ENCODE measurements at regions not wholly inside any gene's neighbourhood (a gene's known extent, or its start where the extent isn't known, plus 50 kb on each side); places are given as distances from the start of the nearest gene placed in this dataset.

DNA sequence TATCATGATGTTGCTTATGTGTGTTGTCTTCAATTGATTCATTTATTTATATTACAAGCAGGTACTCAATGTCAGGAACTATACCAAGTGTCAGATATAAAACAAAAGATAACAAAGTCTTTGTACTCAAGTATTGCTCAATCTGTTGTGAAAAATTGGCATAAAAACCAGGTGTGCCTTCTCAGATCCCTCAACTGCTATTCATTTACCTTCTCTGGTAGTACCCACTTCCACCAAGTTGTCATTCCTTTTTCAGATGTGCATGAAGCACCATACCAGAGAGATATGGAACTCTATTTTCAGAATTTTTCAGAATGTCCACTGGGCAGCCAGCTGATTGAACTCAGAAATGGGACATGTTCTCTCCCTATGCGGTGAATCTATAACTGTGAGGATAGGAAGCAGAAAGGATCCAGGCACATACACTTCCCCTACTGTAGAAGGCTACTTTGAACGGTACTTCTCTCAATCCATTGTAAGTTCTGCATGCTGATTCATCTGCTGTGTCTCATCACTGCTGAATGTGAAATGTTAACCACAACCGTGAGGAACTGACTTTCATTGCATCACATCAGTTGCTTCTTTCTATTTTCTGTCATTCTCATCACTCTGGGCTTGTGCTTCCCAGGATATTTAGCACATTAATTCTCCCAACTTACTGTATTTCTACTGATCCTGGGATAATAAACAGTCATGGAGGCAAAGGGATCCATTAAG lies 1621.3 kb downstream of the SUCLG1 start:
- 97% methylated on average over 3 of the region's 3 CpGs for WGBS (ENCODE audit: insufficient coverage)

DNA sequence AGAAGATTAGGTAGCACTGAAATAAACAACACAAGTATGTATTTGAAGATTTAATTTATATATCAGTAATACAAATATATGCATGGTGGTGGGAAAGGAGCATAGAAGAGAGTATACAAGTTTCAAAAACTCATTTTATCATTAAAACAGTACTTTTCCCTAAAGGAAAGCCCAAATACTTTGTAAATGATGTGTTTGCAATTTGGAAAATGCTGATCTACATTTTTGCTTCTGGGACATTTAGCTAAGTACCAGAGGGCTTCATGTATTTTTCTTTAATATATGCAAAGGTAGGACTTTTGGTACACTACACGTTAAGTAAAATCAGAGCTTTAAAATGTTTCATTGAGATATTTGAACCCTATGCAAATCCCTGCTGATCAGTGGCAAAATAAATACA lies 1624.2 kb downstream of the SUCLG1 start:
- Histone ChIP-seq H3K9me3 (ENCODE audit: control insufficient read depth, insufficient read depth, low read length) (no peaks in the 10 kb centered on the region), H3K4me1 (ENCODE audit: control insufficient read depth, insufficient read depth, low read length) (no peaks in the 10 kb centered on the region), H3K4me3 (ENCODE audit: low read depth, low read length) (no peak overlapping the region), H3K27ac (ENCODE audit: low read depth, low read length) (no peak overlapping the region), H3K27me3 (ENCODE audit: control insufficient read depth, insufficient read depth, low read length) (no peaks in the 10 kb centered on the region), H3K36me3 (ENCODE audit: control insufficient read depth, insufficient read depth, low read length) (no peaks in the 10 kb centered on the region)
- no peak for DNase-seq (ENCODE audit: low read depth in 4 of 6, low spot score in 6 of 6)
- no CpG with 5 or more reads among the region's 1 CpG for WGBS (ENCODE audit: insufficient coverage)

More for the DNA sequence above, 1621.3 kb downstream of the SUCLG1 start:
- Histone ChIP-seq H3K4me3 (ENCODE audit: low read depth, low read length) (no peak overlapping the region), H3K4me1 (ENCODE audit: control insufficient read depth, insufficient read depth, low read length) (no peaks in the 10 kb centered on the region), H3K27ac (ENCODE audit: low read depth, low read length) (no peak overlapping the region), H3K36me3 (ENCODE audit: control insufficient read depth, insufficient read depth, low read length) (no peaks in the 10 kb centered on the region), H3K9me3 (ENCODE audit: control insufficient read depth, insufficient read depth, low read length) (no peaks in the 10 kb centered on the region), H3K27me3 (ENCODE audit: control insufficient read depth, insufficient read depth, low read length) (no peaks in the 10 kb centered on the region)
- no peak for DNase-seq (ENCODE audit: low read depth in 4 of 6, low spot score in 6 of 6)

GRCh38 chr2:82827426-82827825 lies 1631.7 kb downstream of the SUCLG1 start:
- Histone ChIP-seq H3K4me3 (ENCODE audit: low read depth, low read length) (no peak overlapping the region), H3K4me1 (ENCODE audit: control insufficient read depth, insufficient read depth, low read length) (no peaks in the 10 kb centered on the region), H3K9me3 (ENCODE audit: control insufficient read depth, insufficient read depth, low read length) (no peaks in the 10 kb centered on the region), H3K27ac (ENCODE audit: low read depth, low read length) (no peak overlapping the region), H3K27me3 (ENCODE audit: control insufficient read depth, insufficient read depth, low read length) (no peaks in the 10 kb centered on the region), H3K36me3 (ENCODE audit: control insufficient read depth, insufficient read depth, low read length) (no peaks in the 10 kb centered on the region)
- WGBS (ENCODE audit: insufficient coverage) = no CpG with 5 or more reads among the region's 2 CpGs
- DNase-seq (ENCODE audit: low read depth in 4 of 6, low spot score in 6 of 6) = no peak

DNA sequence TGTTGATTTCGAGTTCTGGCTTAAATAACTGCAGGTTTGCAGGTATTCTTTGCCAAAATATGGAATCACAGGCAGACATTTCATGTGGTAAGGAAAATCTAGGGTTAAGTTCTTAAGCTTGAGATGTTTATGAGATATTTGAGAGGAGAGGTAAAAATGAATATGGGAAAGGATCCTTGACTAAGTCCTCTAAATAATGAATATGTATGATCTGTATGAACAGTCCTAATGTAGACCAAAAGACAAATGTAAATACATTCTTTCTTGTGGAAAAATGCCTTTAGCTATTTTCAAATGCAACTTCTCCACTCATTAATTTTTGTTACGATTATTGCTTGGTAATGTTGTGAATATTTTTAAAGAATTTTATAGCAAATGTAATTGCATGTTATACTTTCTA lies 1632.6 kb downstream of the SUCLG1 start:
- no peak overlapping the region for H3K27ac ChIP-seq (ENCODE audit: low read depth, low read length)
- H3K4me3 ChIP-seq (ENCODE audit: low read depth, low read length) = no peak overlapping the region
- H3K27me3 ChIP-seq (ENCODE audit: control insufficient read depth, insufficient read depth, low read length) = no peaks in the 10 kb centered on the region
- H3K9me3 ChIP-seq (ENCODE audit: control insufficient read depth, insufficient read depth, low read length) = no peaks in the 10 kb centered on the region
- WGBS (ENCODE audit: insufficient coverage) = 80% methylated on average over 1 of the region's 2 CpGs
- no peaks in the 10 kb centered on the region for H3K4me1 ChIP-seq (ENCODE audit: control insufficient read depth, insufficient read depth, low read length)
- no peak for DNase-seq (ENCODE audit: low read depth in 4 of 6, low spot score in 6 of 6)
- no peaks in the 10 kb centered on the region for H3K36me3 ChIP-seq (ENCODE audit: control insufficient read depth, insufficient read depth, low read length)

- Histone ChIP-seq H3K36me3 (ENCODE audit: control insufficient read depth, insufficient read depth, low read length) (no peaks in the 10 kb centered on the region), H3K4me3 (ENCODE audit: low read depth, low read length) (no peak overlapping the region), H3K27ac (ENCODE audit: low read depth, low read length) (no peak overlapping the region), H3K27me3 (ENCODE audit: control insufficient read depth, insufficient read depth, low read length) (no peaks in the 10 kb centered on the region), H3K9me3 (ENCODE audit: control insufficient read depth, insufficient read depth, low read length) (no peaks in the 10 kb centered on the region), H3K4me1 (ENCODE audit: control insufficient read depth, insufficient read depth, low read length) (no peaks in the 10 kb centered on the region)
- no peak for DNase-seq (ENCODE audit: low read depth in 4 of 6, low spot score in 6 of 6)
- WGBS (ENCODE audit: insufficient coverage) = 97% methylated on average over 3 of the region's 8 CpGs
Measured at GRCh38 chr2:82825410-82826090, 1633.5 kb downstream of the SUCLG1 start.

DNA sequence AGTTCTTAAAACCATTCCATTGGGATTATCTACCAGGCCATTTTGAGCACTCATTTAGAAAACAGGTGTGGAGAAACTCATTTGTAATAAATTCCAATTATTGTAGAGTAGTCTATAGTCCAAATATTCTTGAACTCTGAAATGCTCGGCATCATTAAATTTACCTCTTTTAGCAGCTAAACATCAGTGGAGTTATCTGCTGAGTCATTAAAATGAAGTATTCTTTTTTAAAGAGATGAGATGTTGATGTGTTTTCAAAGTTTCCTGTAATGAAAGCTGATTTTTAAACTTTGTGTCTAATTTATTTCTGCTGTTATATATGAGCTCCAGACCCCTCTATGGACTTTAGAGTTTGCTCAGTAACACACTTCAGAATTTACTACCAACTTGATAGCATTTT lies 1635.2 kb downstream of the SUCLG1 start:
- no peaks in the 10 kb centered on the region for H3K9me3 ChIP-seq (ENCODE audit: control insufficient read depth, insufficient read depth, low read length)
- H3K4me1 ChIP-seq (ENCODE audit: control insufficient read depth, insufficient read depth, low read length) = no peaks in the 10 kb centered on the region
- no peaks in the 10 kb centered on the region for H3K36me3 ChIP-seq (ENCODE audit: control insufficient read depth, insufficient read depth, low read length)
- no peak for DNase-seq (ENCODE audit: low read depth in 4 of 6, low spot score in 6 of 6)
- no peak overlapping the region for H3K4me3 ChIP-seq (ENCODE audit: low read depth, low read length)
- WGBS (ENCODE audit: insufficient coverage) = no CpG with 5 or more reads among the region's 1 CpG
- no peaks in the 10 kb centered on the region for H3K27me3 ChIP-seq (ENCODE audit: control insufficient read depth, insufficient read depth, low read length)
- H3K27ac ChIP-seq (ENCODE audit: low read depth, low read length) = no peak overlapping the region

DNA sequence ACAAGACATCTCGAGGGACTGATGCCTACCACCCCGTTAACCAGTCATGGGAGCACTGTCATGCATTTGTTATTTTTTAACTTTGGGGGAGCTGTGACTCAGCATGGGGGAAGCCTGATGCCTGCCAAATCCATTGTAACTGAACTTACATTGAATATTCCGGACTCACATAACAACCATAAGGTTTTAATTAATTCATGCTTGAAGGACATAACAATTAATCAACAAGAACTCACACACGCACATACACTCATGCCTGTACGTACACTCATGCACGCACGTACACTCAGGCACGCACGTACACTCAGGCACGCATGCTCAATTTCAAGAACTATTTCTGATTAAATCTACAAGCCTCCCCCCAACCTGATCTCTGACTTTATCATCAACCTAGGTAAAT lies 1639.1 kb downstream of the SUCLG1 start:
- no peaks in the 10 kb centered on the region for H3K9me3 ChIP-seq (ENCODE audit: control insufficient read depth, insufficient read depth, low read length)
- DNase-seq (ENCODE audit: low read depth in 4 of 6, low spot score in 6 of 6) = no peak
- no peaks in the 10 kb centered on the region for H3K36me3 ChIP-seq (ENCODE audit: control insufficient read depth, insufficient read depth, low read length)
- H3K4me1 ChIP-seq (ENCODE audit: control insufficient read depth, insufficient read depth, low read length) = no peaks in the 10 kb centered on the region
- H3K27ac ChIP-seq (ENCODE audit: low read depth, low read length) = no peak overlapping the region
- H3K27me3 ChIP-seq (ENCODE audit: control insufficient read depth, insufficient read depth, low read length) = no peaks in the 10 kb centered on the region
- H3K4me3 ChIP-seq (ENCODE audit: low read depth, low read length) = no peak overlapping the region
- 91% methylated on average over 8 of the region's 10 CpGs for WGBS (ENCODE audit: insufficient coverage)

DNA sequence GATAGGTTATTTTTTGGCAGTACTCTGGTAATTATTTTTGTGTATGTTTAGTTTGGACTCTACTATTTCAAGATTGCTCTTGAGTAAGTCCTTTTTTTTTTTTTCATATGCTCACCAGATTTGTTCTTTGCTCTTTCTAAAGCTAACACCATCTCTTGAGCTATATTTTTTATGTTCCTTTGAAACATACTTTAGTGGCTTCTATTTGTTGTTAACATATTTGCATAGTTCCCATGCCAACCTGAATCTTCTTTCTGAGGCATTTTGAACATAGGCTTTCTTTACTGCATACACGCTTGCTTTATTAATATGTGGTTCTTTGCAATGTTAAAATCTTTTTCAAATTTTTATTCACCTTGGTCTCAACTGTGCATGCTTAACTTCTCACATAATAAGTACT lies 1644.9 kb downstream of the SUCLG1 start:
- no peaks in the 10 kb centered on the region for H3K9me3 ChIP-seq (ENCODE audit: control insufficient read depth, insufficient read depth, low read length)
- no peak for DNase-seq (ENCODE audit: low read depth in 4 of 6, low spot score in 6 of 6)

DNA sequence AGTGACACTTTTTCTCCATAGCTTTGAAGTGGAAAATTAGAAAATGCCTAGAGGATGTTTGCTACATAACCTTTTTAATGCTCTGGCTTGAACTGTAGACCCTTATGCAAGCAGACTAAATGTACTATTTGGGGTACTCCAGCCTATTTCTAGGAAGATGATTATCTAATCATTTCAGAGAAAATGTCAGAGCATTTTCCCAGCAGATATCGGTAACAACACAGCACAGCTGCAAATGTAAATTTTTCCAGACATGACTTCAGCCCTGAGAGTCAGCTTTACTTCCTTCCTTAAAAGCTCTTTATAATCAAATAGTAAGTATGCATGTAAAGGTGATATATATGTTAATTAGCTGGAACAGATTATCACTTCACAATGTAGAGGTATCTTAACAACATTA lies 1647.1 kb downstream of the SUCLG1 start:
- WGBS (ENCODE audit: insufficient coverage) = no CpG with 5 or more reads among the region's 1 CpG
- Histone ChIP-seq H3K36me3 (ENCODE audit: control insufficient read depth, insufficient read depth, low read length) (no peaks in the 10 kb centered on the region), H3K27ac (ENCODE audit: low read depth, low read length) (no peak overlapping the region), H3K27me3 (ENCODE audit: control insufficient read depth, insufficient read depth, low read length) (no peaks in the 10 kb centered on the region), H3K4me1 (ENCODE audit: control insufficient read depth, insufficient read depth, low read length) (no peaks in the 10 kb centered on the region), H3K4me3 (ENCODE audit: low read depth, low read length) (no peak overlapping the region), H3K9me3 (ENCODE audit: control insufficient read depth, insufficient read depth, low read length) (no peaks in the 10 kb centered on the region)
- DNase-seq (ENCODE audit: low read depth in 4 of 6, low spot score in 6 of 6) = peak in 1 of 6 donors; percentile 28

More for the DNA sequence above, 1644.9 kb downstream of the SUCLG1 start:
- no peak overlapping the region for H3K27ac ChIP-seq (ENCODE audit: low read depth, low read length)
- no peaks in the 10 kb centered on the region for H3K27me3 ChIP-seq (ENCODE audit: control insufficient read depth, insufficient read depth, low read length)
- H3K36me3 ChIP-seq (ENCODE audit: control insufficient read depth, insufficient read depth, low read length) = no peaks in the 10 kb centered on the region
- H3K4me1 ChIP-seq (ENCODE audit: control insufficient read depth, insufficient read depth, low read length) = no peaks in the 10 kb centered on the region
- no peak overlapping the region for H3K4me3 ChIP-seq (ENCODE audit: low read depth, low read length)
- no CpG with 5 or more reads among the region's 1 CpG for WGBS (ENCODE audit: insufficient coverage)

DNA sequence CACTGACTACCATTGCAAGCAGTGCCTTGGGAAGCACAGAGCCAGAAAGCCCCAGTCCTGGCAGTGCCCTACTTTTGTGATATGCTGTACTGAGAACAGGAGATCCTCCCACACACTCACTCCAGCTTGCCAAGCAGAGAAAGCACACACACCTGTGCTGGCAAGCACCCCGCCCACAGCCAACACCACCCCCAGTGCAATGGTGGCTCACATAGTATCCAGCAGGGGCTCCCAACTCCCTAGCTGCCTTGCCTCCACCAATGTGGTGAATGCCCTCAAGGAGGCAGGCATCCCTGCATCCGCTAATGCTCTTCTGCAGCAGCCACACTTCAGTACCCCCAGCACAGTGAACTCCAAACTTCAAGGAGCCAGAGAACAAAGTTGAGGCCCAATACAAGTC lies 1655.8 kb downstream of the SUCLG1 start:
- H3K27me3 ChIP-seq (ENCODE audit: control insufficient read depth, insufficient read depth, low read length) = no peaks in the 10 kb centered on the region
- no peak for DNase-seq (ENCODE audit: low read depth in 4 of 6, low spot score in 6 of 6)
- no peaks in the 10 kb centered on the region for H3K36me3 ChIP-seq (ENCODE audit: control insufficient read depth, insufficient read depth, low read length)
- WGBS (ENCODE audit: insufficient coverage) = 94% methylated on average over 2 of the region's 2 CpGs
- H3K27ac ChIP-seq (ENCODE audit: low read depth, low read length) = no peak overlapping the region
- H3K4me3 ChIP-seq (ENCODE audit: low read depth, low read length) = no peak overlapping the region
- no peaks in the 10 kb centered on the region for H3K4me1 ChIP-seq (ENCODE audit: control insufficient read depth, insufficient read depth, low read length)
- H3K9me3 ChIP-seq (ENCODE audit: control insufficient read depth, insufficient read depth, low read length) = peaks cover 3% of the 10 kb centered on the region
